PC-3 (cell line): ENCODE measurements at regions not wholly inside any gene's neighbourhood (a gene's known extent, or its start where the extent isn't known, plus 50 kb on each side); places are given as distances from the start of the nearest gene placed in this dataset.

Source experiments
- CTCF ChIP-seq: fragments of 300-600 bp; sonication (generic); conservative IDR thresholded peaks from 2 replicates; pipeline ENCODE4 v1.5.1; 2017; ENCODE audit warnings: antibody characterized with exemption, low read depth, mild to moderate bottlenecking, low read length
- EZH2 ChIP-seq: fragments of 300-600 bp; sonication (generic); IDR thresholded peaks from one replicate; pipeline ENCODE4 v1.6.1; 2017; ENCODE audit warnings: antibody characterized with exemption, mild to moderate bottlenecking, low read length; ENCODE audit not compliant: unreplicated experiment
- EZH2phosphoT487 ChIP-seq: fragments of 300-600 bp; sonication (generic); IDR thresholded peaks from 2 replicates; pipeline ENCODE4 v1.6.1; 2018; ENCODE audit warnings: mild to moderate bottlenecking, antibody characterized with exemption, low read length, borderline replicate concordance

GRCh38 chr2:207260947-207261346 is 95.2 kb upstream of the KLF7 start:
- TF ChIP-seq CTCF, result no peak
- TF ChIP-seq EZH2phosphoT487, result no peak
- TF ChIP-seq EZH2, result no peak
